ENCODE measurements at regions not wholly inside any gene's neighbourhood (a gene's known extent, or its start where the extent isn't known, plus 50 kb on each side); places are given as distances from the start of the nearest gene placed in this dataset.

GRCh38 chr7:10116511-10116910 lies 857.2 kb upstream of the PHF14 start:
- no peak for DNase-seq (ENCODE audit: low read depth)
- no peak overlapping the region for H3K4me3 ChIP-seq (ENCODE audit: low read depth, low read length)
- no peak for TF ChIP-seq POLR2A (IDR thresholded peaks at IDR 0.05; ENCODE audit: extremely low read depth, insufficient read length)
- TF ChIP-seq MYC (IDR thresholded peaks at IDR 0.05; ENCODE audit: low read depth, low read length) = no peak
- TF ChIP-seq MAX (IDR thresholded peaks at IDR 0.05; ENCODE audit: low read depth, low read length) = no peak
- no peak for TF ChIP-seq CTCF (IDR thresholded peaks at IDR 0.05; ENCODE audit: low read depth, low read length)

DNA sequence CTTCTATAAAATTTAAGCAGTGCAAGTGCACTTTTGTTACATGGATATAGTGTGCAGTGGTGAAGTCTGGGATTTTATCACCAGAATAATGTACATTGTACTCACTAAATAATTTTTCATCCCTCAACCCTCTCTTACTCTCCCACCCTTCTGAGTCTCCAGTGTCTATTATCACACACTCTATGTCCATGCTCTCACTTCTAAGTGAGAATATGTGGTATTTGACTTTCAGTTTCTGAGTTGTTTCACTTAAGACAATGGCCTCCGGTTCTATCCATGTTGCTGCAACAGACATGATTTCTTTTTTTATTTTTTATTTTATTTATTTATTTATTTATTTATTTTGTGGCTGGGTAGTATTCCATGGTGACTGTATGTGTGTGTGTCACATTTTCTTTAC lies 855.9 kb upstream of the PHF14 start:
- TF ChIP-seq MYC (IDR thresholded peaks at IDR 0.05; ENCODE audit: low read depth, low read length) (no peak), POLR2A (IDR thresholded peaks at IDR 0.05; ENCODE audit: extremely low read depth, insufficient read length) (no peak), MAX (IDR thresholded peaks at IDR 0.05; ENCODE audit: low read depth, low read length) (no peak), CTCF (IDR thresholded peaks at IDR 0.05; ENCODE audit: low read depth, low read length) (no peak)
- no peak overlapping the region for H3K4me3 ChIP-seq (ENCODE audit: low read depth, low read length)
- no peak for DNase-seq (ENCODE audit: low read depth)

DNA sequence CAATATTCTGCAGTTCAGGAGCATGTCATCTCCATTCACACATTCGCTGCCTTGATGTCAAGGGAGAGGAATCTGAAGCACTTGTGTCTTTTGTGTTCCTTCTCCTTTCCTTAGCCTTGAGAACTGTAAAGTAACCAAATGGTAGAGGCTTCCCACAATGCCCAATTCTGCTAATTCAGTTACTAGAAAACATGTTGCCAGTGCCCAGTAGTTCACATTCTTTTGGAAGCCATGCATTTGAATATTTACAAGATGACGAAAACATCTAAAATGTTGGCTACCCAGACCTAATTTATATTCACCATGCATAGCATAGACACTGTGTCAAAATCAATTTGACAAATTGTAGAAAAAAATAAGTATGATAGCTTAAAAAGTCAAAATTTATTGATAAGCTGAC lies 852.7 kb upstream of the PHF14 start:
- DNase-seq (ENCODE audit: low read depth) = no peak
- no peak for TF ChIP-seq MAX (IDR thresholded peaks at IDR 0.05; ENCODE audit: low read depth, low read length)
- no peak for TF ChIP-seq CTCF (IDR thresholded peaks at IDR 0.05; ENCODE audit: low read depth, low read length)
- no peak for TF ChIP-seq MYC (IDR thresholded peaks at IDR 0.05; ENCODE audit: low read depth, low read length)
- TF ChIP-seq POLR2A (IDR thresholded peaks at IDR 0.05; ENCODE audit: extremely low read depth, insufficient read length) = no peak
- no peak overlapping the region for H3K4me3 ChIP-seq (ENCODE audit: low read depth, low read length)

DNA sequence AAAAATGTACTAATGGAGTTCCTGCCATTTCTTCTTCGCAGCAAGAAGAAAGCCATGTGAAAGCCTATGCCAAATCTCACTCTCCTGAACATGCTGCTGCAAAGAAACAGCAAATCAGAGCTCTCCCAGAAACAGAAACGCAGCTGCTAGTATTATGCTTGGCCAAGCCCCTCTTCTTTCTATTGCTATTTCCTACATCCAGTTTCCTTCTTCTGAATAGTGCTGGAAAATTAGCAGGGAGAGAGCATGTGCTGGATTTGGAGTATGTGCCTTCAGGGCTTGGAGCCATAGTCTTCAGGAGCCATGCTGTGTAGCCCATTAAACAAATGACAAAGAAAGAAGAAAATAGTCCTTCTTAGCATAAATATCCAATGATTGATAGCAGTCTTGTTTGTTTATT lies 852.0 kb upstream of the PHF14 start:
- DNase-seq (ENCODE audit: low read depth) = no peak
- no peak overlapping the region for H3K4me3 ChIP-seq (ENCODE audit: low read depth, low read length)
- TF ChIP-seq MYC (IDR thresholded peaks at IDR 0.05; ENCODE audit: low read depth, low read length) = no peak
- no peak for TF ChIP-seq POLR2A (IDR thresholded peaks at IDR 0.05; ENCODE audit: extremely low read depth, insufficient read length)
- TF ChIP-seq CTCF (IDR thresholded peaks at IDR 0.05; ENCODE audit: low read depth, low read length) = no peak
- TF ChIP-seq MAX (IDR thresholded peaks at IDR 0.05; ENCODE audit: low read depth, low read length) = no peak

DNA sequence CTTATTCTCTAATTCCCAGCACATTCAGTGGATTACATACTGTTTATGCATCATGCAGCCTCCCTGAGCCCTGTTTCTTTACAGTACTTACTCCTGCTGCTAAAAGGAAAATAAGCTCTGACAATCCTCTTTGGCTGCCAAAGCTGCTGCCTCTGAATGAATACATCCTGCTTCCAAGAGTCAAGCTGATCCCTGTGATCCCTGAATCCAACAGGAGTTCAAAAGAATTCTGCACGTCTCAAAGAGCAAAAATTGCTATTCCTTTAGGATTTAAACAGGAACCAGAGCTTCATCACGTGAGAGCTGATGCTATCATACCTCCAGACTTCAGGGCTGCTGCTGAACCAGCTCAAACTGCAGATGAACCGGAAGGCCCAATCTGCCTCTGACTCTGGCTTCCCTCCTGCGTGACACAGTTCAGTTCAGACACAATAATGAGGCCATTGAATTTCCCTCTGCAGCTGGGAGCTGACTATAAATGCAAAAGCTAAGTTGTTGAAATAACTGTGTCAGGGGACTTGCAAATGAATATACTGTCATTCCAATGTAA lies 851.0 kb upstream of the PHF14 start:
- no peak overlapping the region for H3K4me3 ChIP-seq (ENCODE audit: low read depth, low read length)
- no peak for DNase-seq (ENCODE audit: low read depth)
- TF ChIP-seq CTCF (IDR thresholded peaks at IDR 0.05; ENCODE audit: low read depth, low read length) (no peak), MAX (IDR thresholded peaks at IDR 0.05; ENCODE audit: low read depth, low read length) (no peak), POLR2A (IDR thresholded peaks at IDR 0.05; ENCODE audit: extremely low read depth, insufficient read length) (no peak)

GRCh38 chr7:10128748-10129147 lies 844.9 kb upstream of the PHF14 start:
- H3K4me3 ChIP-seq (ENCODE audit: low read depth, low read length) = no peak overlapping the region
- peak; percentile 30 for DNase-seq (ENCODE audit: low read depth)
- TF ChIP-seq MAX (IDR thresholded peaks at IDR 0.05; ENCODE audit: low read depth, low read length) = no peak
- TF ChIP-seq CTCF (IDR thresholded peaks at IDR 0.05; ENCODE audit: low read depth, low read length) = no peak
- no peak for TF ChIP-seq MYC (IDR thresholded peaks at IDR 0.05; ENCODE audit: low read depth, low read length)
- TF ChIP-seq POLR2A (IDR thresholded peaks at IDR 0.05; ENCODE audit: extremely low read depth, insufficient read length) = no peak

Data from NB4 (cell line).